Small intestine (tissue), 7 donors: ENCODE measurements at regions not wholly inside any gene's neighbourhood (a gene's known extent, or its start where the extent isn't known, plus 50 kb on each side); places are given as distances from the start of the nearest gene placed in this dataset.

Experiments
- DNase-seq, 2 donors: peaks; one replicate each; pipeline versions ENCODE4 v3.0.0 to v3.0.0-alpha.2; 2013
- FAIRE-seq: peaks from 2 replicates; lab custom pipeline; 2012; peaks lifted over from hg19 to GRCh38; lab: Jason Lieb, UNC
- H3K27ac ChIP-seq, 3 donors: one replicate each; pipeline ENCODE4 v1.5.1; 2013; ENCODE audit warnings: low read length in 2 of 3, mild to moderate bottlenecking in 2 of 3, control low read depth in 1 of 3, inconsistent platforms in 1 of 3, low read depth in 1 of 3, moderate library complexity in 1 of 3
- H3K27me3 ChIP-seq, 3 donors: one replicate each; pipeline ENCODE4 v1.6.1; 2013; ENCODE audit warnings: low read length in 3 of 3, inconsistent platforms in 1 of 3; ENCODE audit not compliant: control insufficient read depth in 3 of 3, insufficient read depth in 3 of 3
- H3K36me3 ChIP-seq, 3 donors: one replicate each; pipeline ENCODE4 v1.6.1; 2013; ENCODE audit warnings: low read length in 3 of 3, inconsistent platforms in 1 of 3, low read depth in 1 of 3, mild to moderate bottlenecking in 1 of 3, moderate library complexity in 1 of 3; ENCODE audit not compliant: control insufficient read depth in 3 of 3, insufficient read depth in 2 of 3
- H3K4me1 ChIP-seq, 3 donors: one replicate each; pipeline ENCODE4 v1.6.1; 2013; ENCODE audit warnings: low read length in 2 of 3, inconsistent platforms in 1 of 3, low read depth in 1 of 3, mild to moderate bottlenecking in 1 of 3, moderate library complexity in 1 of 3; ENCODE audit not compliant: control insufficient read depth in 3 of 3, insufficient read depth in 2 of 3
- H3K4me3 ChIP-seq, 3 donors: one replicate each; pipeline ENCODE4 v1.5.1; 2013; ENCODE audit warnings: low read length in 3 of 3, control low read depth in 1 of 3, inconsistent platforms in 1 of 3, low read depth in 1 of 3, mild to moderate bottlenecking in 1 of 3, moderate library complexity in 1 of 3
- H3K9me3 ChIP-seq, 2 donors: one replicate each; pipeline ENCODE4 v1.6.1; 2013; ENCODE audit warnings: low read depth in 1 of 2, low read length in 1 of 2; ENCODE audit not compliant: control insufficient read depth in 2 of 2, insufficient read depth in 1 of 2
- WGBS, 3 donors: extraction: QIAGEN DNeasy Blood & Tissue Kit; methylation state at CpG; one replicate each; pipeline ENCODE4 v1.1.7; 2013; 5-methylcytosine and 5-hydroxymethylcytosine counted together
- donor health status: healthy with polysubstance abuse.
- donor health status: control.
- donor health status: control.
- donor health status: Bipolar disorder and iron deficiency.
- donor health status: healthy.

- H3K4me1 ChIP-seq: no peaks in the 10 kb centered on the region
- no peak overlapping the region for H3K4me3 ChIP-seq
- no peak for DNase-seq
- peaks cover 0 to 3% (median 0%) of the 10 kb centered on the region in 3 donors for H3K27me3 ChIP-seq
- H3K36me3 ChIP-seq: no peaks in the 10 kb centered on the region
- no peak for FAIRE-seq
- 93 to 96% (median 96%) methylated on average over 5 of the region's 5 CpGs for WGBS, 3 donors
- no peaks in the 10 kb centered on the region for H3K9me3 ChIP-seq
- H3K27ac ChIP-seq: no peak overlapping the region
Observed at GRCh38 chr1:62917314-62917713, 133.4 kb downstream of the ATG4C start.

GRCh38 chr1:62917805-62918204 is 133.9 kb downstream of the ATG4C start:
- DNase-seq (no peak), FAIRE-seq (no peak)
- Histone ChIP-seq H3K9me3 (no peaks in the 10 kb centered on the region), H3K27ac (no peak overlapping the region), H3K27me3 (peaks cover 0 to 3% (median 0%) of the 10 kb centered on the region in 3 donors), H3K4me3 (no peak overlapping the region), H3K36me3 (no peaks in the 10 kb centered on the region), H3K4me1 (no peaks in the 10 kb centered on the region)
- 68 to 72% (median 72%) methylated on average over 10 of the region's 10 CpGs for WGBS, 3 donors

GRCh38 chr1:62918700-62919099 is 134.8 kb downstream of the ATG4C start:
- no peak for DNase-seq
- Histone ChIP-seq H3K9me3 (no peaks in the 10 kb centered on the region), H3K27ac (no peak overlapping the region), H3K36me3 (no peaks in the 10 kb centered on the region), H3K4me3 (no peak overlapping the region), H3K4me1 (no peaks in the 10 kb centered on the region), H3K27me3 (peaks cover 0 to 3% (median 0%) of the 10 kb centered on the region in 3 donors)
- no peak for FAIRE-seq
- WGBS, 3 donors: 65 to 77% (median 76%) methylated on average over 3 of the region's 3 CpGs

- no peaks in the 10 kb centered on the region for H3K9me3 ChIP-seq
- no peak for FAIRE-seq
Observed at GRCh38 chr1:62922006-62922405, 138.1 kb downstream of the ATG4C start.

GRCh38 chr1:62924983-62925790 is 141.3 kb downstream of the ATG4C start:
- 69 to 76% (median 75%) methylated on average over 7 of the region's 7 CpGs for whole genome bisulfite sequencing, 3 donors
- no peaks in the 10 kb centered on the region for H3K36me3 ChIP-seq
- FAIRE-seq: no peak

More at GRCh38 chr1:62922006-62922405, 138.1 kb downstream of the ATG4C start:
- Histone ChIP-seq H3K27me3 (no peaks in the 10 kb centered on the region), H3K27ac (no peak overlapping the region), H3K36me3 (no peaks in the 10 kb centered on the region), H3K4me3 (no peak overlapping the region), H3K4me1 (no peaks in the 10 kb centered on the region)
- DNase-seq: no peak
- 78 to 93% (median 88%) methylated on average over 1 of the region's 1 CpG for WGBS, 3 donors

GRCh38 chr1:62926681-62927252 is 142.8 kb downstream of the ATG4C start:
- H3K4me1 ChIP-seq: no peaks in the 10 kb centered on the region
- H3K36me3 ChIP-seq: no peaks in the 10 kb centered on the region
- no peaks in the 10 kb centered on the region for H3K9me3 ChIP-seq
- WGBS, 3 donors: 79 to 88% (median 82%) methylated on average over 4 of the region's 4 CpGs
- FAIRE-seq (no peak), DNase-seq (peak in 1 of 2 donors; percentile 8)
- H3K27me3 ChIP-seq: no peaks in the 10 kb centered on the region
- no peak overlapping the region for H3K27ac ChIP-seq
- no peak overlapping the region for H3K4me3 ChIP-seq

More at GRCh38 chr1:62924983-62925790, 141.3 kb downstream of the ATG4C start:
- no peak for DNase-seq
- no peaks in the 10 kb centered on the region for H3K9me3 ChIP-seq
- H3K27ac ChIP-seq: no peak overlapping the region
- no peaks in the 10 kb centered on the region for H3K4me1 ChIP-seq
- no peaks in the 10 kb centered on the region for H3K27me3 ChIP-seq
- H3K4me3 ChIP-seq: no peak overlapping the region

GRCh38 chr1:62928885-62929284 is 145.0 kb downstream of the ATG4C start:
- Histone ChIP-seq H3K4me3 (no peak overlapping the region), H3K36me3 (no peaks in the 10 kb centered on the region), H3K27me3 (peaks cover 0 to 4% (median 0%) of the 10 kb centered on the region in 3 donors), H3K9me3 (no peaks in the 10 kb centered on the region), H3K4me1 (no peaks in the 10 kb centered on the region), H3K27ac (no peak overlapping the region)
- DNase-seq (no peak), FAIRE-seq (no peak)
- 84 to 90% (median 90%) methylated on average over 4 of the region's 4 CpGs for WGBS, 3 donors

GRCh38 chr1:62937634-62938296 is 153.8 kb downstream of the ATG4C start:
- no peak for FAIRE-seq
- WGBS, 3 donors: 69 to 80% (median 79%) methylated on average over 6 of the region's 6 CpGs
- no peaks in the 10 kb centered on the region for H3K9me3 ChIP-seq

More at GRCh38 chr1:62937634-62938296, 153.8 kb downstream of the ATG4C start:
- no peak for DNase-seq
- Histone ChIP-seq H3K27ac (no peak overlapping the region), H3K4me1 (no peaks in the 10 kb centered on the region), H3K27me3 (peaks cover 0 to 11% (median 2%) of the 10 kb centered on the region in 3 donors), H3K4me3 (no peak overlapping the region), H3K36me3 (no peaks in the 10 kb centered on the region)
